Spleen (tissue), 11 donors: ENCODE measurements at regions not wholly inside any gene's neighbourhood (a gene's known extent, or its start where the extent isn't known, plus 50 kb on each side); places are given as distances from the start of the nearest gene placed in this dataset.

Source experiments
- DNase-seq: peaks from one replicate; pipeline ENCODE4 v3.0.0-alpha.2; 2020
- H3K27ac ChIP-seq, 8 donors: fragments of 200-600 bp; sonication (generic) in 7 of 8; 1 replicate in 4 of 8; 2 replicates in 4 of 8; pipeline versions ENCODE4 v1.5.0 to v1.8.0; 2016 to 2021; ENCODE audit warnings: inconsistent platforms in 4 of 8, mild to moderate bottlenecking in 4 of 8, moderate library complexity in 1 of 8
- H3K27me3 ChIP-seq, 7 donors: fragments of 200-600 bp; sonication (generic) in 6 of 7; replicated peaks in 1 of 7; 1 replicate in 4 of 7; 2 replicates in 3 of 7; pipeline versions ENCODE4 v1.5.0 to v1.8.0; 2016 to 2021; ENCODE audit warnings: inconsistent platforms in 3 of 7, mild to moderate bottlenecking in 1 of 7
- H3K36me3 ChIP-seq, 6 donors: fragments of 200-600 bp; sonication (generic) in 5 of 6; 1 replicate in 4 of 6; 2 replicates in 2 of 6; pipeline versions ENCODE4 v1.5.0 to v1.8.0; 2016 to 2021; ENCODE audit warnings: inconsistent platforms in 2 of 6
- H3K4me1 ChIP-seq, 6 donors: fragments of 200-600 bp; sonication (generic) in 5 of 6; 1 replicate in 3 of 6; 2 replicates in 3 of 6; pipeline versions ENCODE4 v1.5.0 to v1.8.0; 2016 to 2021; ENCODE audit warnings: inconsistent platforms in 3 of 6
- H3K4me3 ChIP-seq, 8 donors: fragments of 200-600 bp; sonication (generic) in 7 of 8; 1 replicate in 4 of 8; 2 replicates in 4 of 8; pipeline versions ENCODE4 v1.5.0 to v1.8.0; 2016 to 2021; ENCODE audit warnings: inconsistent platforms in 4 of 8, mild to moderate bottlenecking in 4 of 8, moderate library complexity in 2 of 8
- H3K9me3 ChIP-seq, 8 donors: fragments of 200-600 bp; sonication (generic) in 7 of 8; 1 replicate in 4 of 8; 2 replicates in 4 of 8; pipeline versions ENCODE4 v1.5.0 to v1.8.0; 2016 to 2021; ENCODE audit warnings: inconsistent platforms in 4 of 8
- POLR2A ChIP-seq, 3 donors: fragments of 450-650 bp; IDR thresholded peaks; one replicate each; pipeline ENCODE4 v1.5.1; 2017; ENCODE audit warnings: antibody characterized with exemption in 3 of 3, mild to moderate bottlenecking in 1 of 3
- POLR2AphosphoS5 ChIP-seq, 3 donors: sonication (generic); formaldehyde crosslinking; IDR thresholded peaks; one replicate each; pipeline ENCODE4 v1.5.1; 2017; ENCODE audit warnings: antibody characterized with exemption in 3 of 3
- WGBS, 5 donors: extraction: QIAGEN DNeasy Blood & Tissue Kit in 3 of 5; methylation state at CpG; one replicate each; pipeline versions ENCODE4 v1.1.5 to v1.1.7; 2013 to 2018; 5-methylcytosine and 5-hydroxymethylcytosine counted together
- intact Hi-C: fragments of 100-400 bp; cut with DNase I; formaldehyde crosslinking; loops from one replicate; pipeline ENCODE4 v1.15.0; 2023; ENCODE audit warnings: low total_unique reads
- TF ChIP-seq, protein P1 (sequence below), 11 experiments: fragments of 200-600 bp in 7 of 11; fragments of 450-650 bp in 4 of 11; sonication (generic) in 4 of 11; IDR thresholded peaks in 8 of 11; conservative IDR thresholded peaks in 3 of 11; 1 replicate in 7 of 11; 2 replicates in 4 of 11; pipeline versions ENCODE4 v1.4.0 to v1.8.0; 2016 to 2021; ENCODE audit warnings: antibody characterized with exemption in 11 of 11, inconsistent platforms in 4 of 11, mild to moderate bottlenecking in 1 of 11
- donor health status: healthy with polysubstance abuse.
- donor health status: DM: no; HTN: no; CAD: no; lungs with moderate emphysema.
- donor health status: DM: no; HTN: no; CAD: no.
- donor health status: Bipolar disorder and iron deficiency.
- donor health status: healthy.
- donor health status: DM: no; HTN: no; CAD: no.
- donor health status: DM: yes; HTN: yes; CAD: no.

GRCh38 chr9:87796196-87796595 lies 70.3 kb downstream of the CTSL start:
- H3K4me1 ChIP-seq: peaks cover 0 to 23% (median 2%) of the 10 kb centered on the region in 6 donors
- intact Hi-C loops: no loop called here
- H3K36me3 ChIP-seq: no peaks in the 10 kb centered on the region

GRCh38 chr9:87798261-87798833 lies 72.4 kb downstream of the CTSL start:
- WGBS, 5 donors: 68 to 79% (median 71%) methylated on average over 1 of the region's 1 CpG
- TF ChIP-seq, protein P1, sequence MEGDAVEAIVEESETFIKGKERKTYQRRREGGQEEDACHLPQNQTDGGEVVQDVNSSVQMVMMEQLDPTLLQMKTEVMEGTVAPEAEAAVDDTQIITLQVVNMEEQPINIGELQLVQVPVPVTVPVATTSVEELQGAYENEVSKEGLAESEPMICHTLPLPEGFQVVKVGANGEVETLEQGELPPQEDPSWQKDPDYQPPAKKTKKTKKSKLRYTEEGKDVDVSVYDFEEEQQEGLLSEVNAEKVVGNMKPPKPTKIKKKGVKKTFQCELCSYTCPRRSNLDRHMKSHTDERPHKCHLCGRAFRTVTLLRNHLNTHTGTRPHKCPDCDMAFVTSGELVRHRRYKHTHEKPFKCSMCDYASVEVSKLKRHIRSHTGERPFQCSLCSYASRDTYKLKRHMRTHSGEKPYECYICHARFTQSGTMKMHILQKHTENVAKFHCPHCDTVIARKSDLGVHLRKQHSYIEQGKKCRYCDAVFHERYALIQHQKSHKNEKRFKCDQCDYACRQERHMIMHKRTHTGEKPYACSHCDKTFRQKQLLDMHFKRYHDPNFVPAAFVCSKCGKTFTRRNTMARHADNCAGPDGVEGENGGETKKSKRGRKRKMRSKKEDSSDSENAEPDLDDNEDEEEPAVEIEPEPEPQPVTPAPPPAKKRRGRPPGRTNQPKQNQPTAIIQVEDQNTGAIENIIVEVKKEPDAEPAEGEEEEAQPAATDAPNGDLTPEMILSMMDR (IDR thresholded peaks at IDR 0.05 in 8 of 11, conservative IDR thresholded peaks at IDR 0.05 in 3 of 11): no peak
- no peak for TF ChIP-seq POLR2A (IDR thresholded peaks at IDR 0.05)
- no peak for TF ChIP-seq POLR2AphosphoS5 (IDR thresholded peaks at IDR 0.05)
- no peak overlapping the region for H3K27ac ChIP-seq
- peaks cover 0 to 21% (median 0%) of the 10 kb centered on the region in 6 donors for H3K4me1 ChIP-seq
- intact Hi-C loops: no loop called here
- H3K27me3 ChIP-seq: no peaks in the 10 kb centered on the region
- no peak for DNase-seq
- no peaks in the 10 kb centered on the region for H3K36me3 ChIP-seq
- H3K4me3 ChIP-seq: no peak overlapping the region
- no peaks in the 10 kb centered on the region for H3K9me3 ChIP-seq

More at GRCh38 chr9:87796196-87796595, 70.3 kb downstream of the CTSL start:
- Histone ChIP-seq H3K9me3 (no peaks in the 10 kb centered on the region), H3K27ac (peak overlapping the region in 1 of 8 donors; percentile 32), H3K4me3 (no peak overlapping the region), H3K27me3 (no peaks in the 10 kb centered on the region)
- no peak for DNase-seq
- TF ChIP-seq POLR2A (IDR thresholded peaks at IDR 0.05) (no peak), POLR2AphosphoS5 (IDR thresholded peaks at IDR 0.05) (no peak)
- TF ChIP-seq, protein P1 (IDR thresholded peaks at IDR 0.05 in 8 of 11, conservative IDR thresholded peaks at IDR 0.05 in 3 of 11): no peak
- WGBS, 5 donors: 23 to 47% (median 35%) methylated on average over 2 of the region's 2 CpGs

DNA sequence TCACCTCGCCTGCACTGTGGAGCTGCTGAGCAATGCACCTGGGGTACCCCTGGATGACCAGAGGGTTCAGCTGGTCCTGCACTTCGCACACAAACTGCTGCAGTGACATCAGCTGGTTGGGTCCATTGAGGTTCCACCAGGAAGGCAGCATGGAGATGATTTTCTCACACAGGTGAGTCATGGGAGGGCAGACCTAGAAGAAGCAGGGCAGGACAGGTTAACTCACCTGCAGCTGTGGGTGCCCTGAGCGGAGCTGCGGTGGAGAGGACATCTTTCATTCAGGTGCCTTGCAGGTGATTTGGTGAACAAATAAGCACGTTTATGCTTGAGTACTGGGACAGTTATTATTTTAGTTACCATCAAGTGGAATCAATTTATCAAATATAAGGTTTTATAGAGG lies 73.6 kb downstream of the CTSL start:
- DNase-seq: no peak
- Histone ChIP-seq H3K4me3 (no peak overlapping the region), H3K27ac (no peak overlapping the region), H3K4me1 (peaks cover 0 to 13% (median 0%) of the 10 kb centered on the region in 6 donors), H3K9me3 (no peaks in the 10 kb centered on the region), H3K36me3 (no peaks in the 10 kb centered on the region), H3K27me3 (no peaks in the 10 kb centered on the region)
- intact Hi-C loops: no loop called here
- TF ChIP-seq POLR2A (IDR thresholded peaks at IDR 0.05) (no peak), POLR2AphosphoS5 (IDR thresholded peaks at IDR 0.05) (no peak)
- TF ChIP-seq, protein P1 (IDR thresholded peaks at IDR 0.05 in 8 of 11, conservative IDR thresholded peaks at IDR 0.05 in 3 of 11): no peak
- 70 to 93% (median 80%) methylated on average over 3 to 5 of the region's 5 CpGs for WGBS, 5 donors

DNA sequence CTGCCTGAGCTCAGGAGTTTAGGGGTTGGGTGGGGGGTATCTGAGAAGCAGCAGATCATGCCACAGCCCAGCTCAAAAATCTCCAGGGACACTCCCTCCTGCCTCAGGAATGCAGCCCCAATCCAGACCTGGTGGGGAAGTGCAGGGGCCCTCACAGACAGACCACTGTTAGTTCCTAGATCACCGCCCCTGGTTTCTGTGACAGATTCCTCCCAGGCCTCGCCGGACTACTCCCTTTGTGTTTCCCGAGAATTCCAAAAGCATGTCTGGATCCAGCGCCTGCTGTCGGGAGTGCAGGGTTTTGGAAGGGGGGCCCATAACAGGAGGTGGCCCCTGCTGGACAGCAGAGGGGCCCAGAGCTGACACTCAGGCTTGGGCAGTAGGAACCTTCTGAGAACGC lies 74.5 kb downstream of the CTSL start:
- H3K36me3 ChIP-seq: no peaks in the 10 kb centered on the region
- intact Hi-C loops: no loop called here
- H3K9me3 ChIP-seq: no peaks in the 10 kb centered on the region
- H3K27ac ChIP-seq: no peak overlapping the region
- TF ChIP-seq, protein P1 (IDR thresholded peaks at IDR 0.05 in 8 of 11, conservative IDR thresholded peaks at IDR 0.05 in 3 of 11): no peak
- no peak for TF ChIP-seq POLR2AphosphoS5 (IDR thresholded peaks at IDR 0.05)
- TF ChIP-seq POLR2A (IDR thresholded peaks at IDR 0.05): no peak
- no peaks in the 10 kb centered on the region for H3K27me3 ChIP-seq
- WGBS, 5 donors: 79 to 86% (median 82%) methylated on average over 3 to 7 of the region's 7 CpGs
- no peak overlapping the region for H3K4me3 ChIP-seq
- DNase-seq: no peak
- H3K4me1 ChIP-seq: peaks cover 0 to 13% (median 0%) of the 10 kb centered on the region in 6 donors
